ENCODE measurements at regions not wholly inside any gene's neighbourhood (a gene's known extent, or its start where the extent isn't known, plus 50 kb on each side); places are given as distances from the start of the nearest gene placed in this dataset.

DNA sequence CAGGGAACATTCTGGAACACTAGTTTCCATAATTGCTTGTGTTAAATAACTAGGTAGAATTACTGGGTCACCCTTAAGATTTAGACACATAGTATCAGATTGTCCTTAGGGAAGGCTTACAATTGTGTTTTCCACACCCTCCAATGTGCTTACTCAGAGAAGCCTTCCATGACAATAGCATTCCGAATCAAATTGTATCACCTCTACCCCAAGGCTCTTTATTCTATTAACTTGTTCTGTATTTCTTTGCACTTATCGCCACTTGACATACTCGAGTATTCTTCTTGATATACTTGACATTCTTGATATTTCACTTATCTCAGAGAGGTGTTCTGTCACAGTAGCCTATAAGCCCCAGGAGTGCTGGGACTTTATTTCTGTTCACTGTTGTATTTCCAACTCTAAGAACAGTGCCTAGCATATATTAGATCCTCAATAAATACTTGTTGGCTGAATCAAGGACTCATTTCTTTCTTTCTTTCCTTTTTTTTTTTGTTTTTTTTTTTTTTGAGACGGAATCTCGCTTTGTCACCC lies 238.9 kb upstream of the PDZRN3 start:
- TF ChIP-seq, protein P1, sequence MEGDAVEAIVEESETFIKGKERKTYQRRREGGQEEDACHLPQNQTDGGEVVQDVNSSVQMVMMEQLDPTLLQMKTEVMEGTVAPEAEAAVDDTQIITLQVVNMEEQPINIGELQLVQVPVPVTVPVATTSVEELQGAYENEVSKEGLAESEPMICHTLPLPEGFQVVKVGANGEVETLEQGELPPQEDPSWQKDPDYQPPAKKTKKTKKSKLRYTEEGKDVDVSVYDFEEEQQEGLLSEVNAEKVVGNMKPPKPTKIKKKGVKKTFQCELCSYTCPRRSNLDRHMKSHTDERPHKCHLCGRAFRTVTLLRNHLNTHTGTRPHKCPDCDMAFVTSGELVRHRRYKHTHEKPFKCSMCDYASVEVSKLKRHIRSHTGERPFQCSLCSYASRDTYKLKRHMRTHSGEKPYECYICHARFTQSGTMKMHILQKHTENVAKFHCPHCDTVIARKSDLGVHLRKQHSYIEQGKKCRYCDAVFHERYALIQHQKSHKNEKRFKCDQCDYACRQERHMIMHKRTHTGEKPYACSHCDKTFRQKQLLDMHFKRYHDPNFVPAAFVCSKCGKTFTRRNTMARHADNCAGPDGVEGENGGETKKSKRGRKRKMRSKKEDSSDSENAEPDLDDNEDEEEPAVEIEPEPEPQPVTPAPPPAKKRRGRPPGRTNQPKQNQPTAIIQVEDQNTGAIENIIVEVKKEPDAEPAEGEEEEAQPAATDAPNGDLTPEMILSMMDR (IDR thresholded peaks at IDR 0.05), result no peak
- TF ChIP-seq POLR2A (IDR thresholded peaks at IDR 0.05), result no peak

All from esophagus squamous epithelium (tissue), 4 donors.